ENCODE measurements at regions not wholly inside any gene's neighbourhood (a gene's known extent, or its start where the extent isn't known, plus 50 kb on each side); places are given as distances from the start of the nearest gene placed in this dataset.

GRCh38 chr16:80202831-80203413 lies 337.9 kb upstream of the DYNLRB2 start:
- Histone ChIP-seq H3K4me1 (replicated peaks; ENCODE audit: insufficient read depth) (no peaks in the 10 kb centered on the region), H3K4me3 (no peak overlapping the region), H4K20me1 (ENCODE audit: insufficient read depth) (no peaks in the 10 kb centered on the region), H3K27me3 (ENCODE audit: insufficient read depth, low read depth) (no peaks in the 10 kb centered on the region), H3K4me2 (no peak overlapping the region), H3F3A (ENCODE audit: insufficient read depth, low read depth) (no peaks in the 10 kb centered on the region), H3K36me3 (ENCODE audit: low read depth) (no peaks in the 10 kb centered on the region), H2AFZ (no peak overlapping the region), H3K9me3 (ENCODE audit: insufficient read depth, low read depth) (peaks cover 6% of the 10 kb centered on the region; the same call in 1 of the 2 replicates), H3K27ac (no peak overlapping the region), H3K79me2 (ENCODE audit: low read depth) (no peaks in the 10 kb centered on the region), H3K9me2 (ENCODE audit: insufficient read depth) (no peaks in the 10 kb centered on the region)
- TF ChIP-seq CTCF (conservative IDR thresholded peaks at IDR 0.05) = no peak
- no peak for TF ChIP-seq EZH2 (IDR thresholded peaks at IDR 0.05; ENCODE audit: low read depth)
- intact Hi-C loops (cut with micrococcal nuclease; ENCODE audit: unreplicated experiment) = no loop called here
- BruUV-seq (replicated peaks) = no TSS peak
- ChIA-PET CTCF (no interaction called here), POLR2A (ENCODE audit: unreplicated experiment) (no interaction called here)
- DNase-seq = no peak

GRCh38 chr16:80200079-80200478 lies 340.7 kb upstream of the DYNLRB2 start:
- BruUV-seq (replicated peaks) = no TSS peak
- ChIA-PET CTCF (no interaction called here), POLR2A (ENCODE audit: unreplicated experiment) (no interaction called here)
- Histone ChIP-seq H3K36me3 (ENCODE audit: low read depth) (no peaks in the 10 kb centered on the region), H3K9me3 (ENCODE audit: insufficient read depth, low read depth) (peaks cover 6% of the 10 kb centered on the region; the same call in 1 of the 2 replicates), H3K4me3 (no peak overlapping the region), H3K27ac (no peak overlapping the region), H2AFZ (no peak overlapping the region), H3K79me2 (ENCODE audit: low read depth) (no peaks in the 10 kb centered on the region), H3K9me2 (ENCODE audit: insufficient read depth) (no peaks in the 10 kb centered on the region), H3K4me1 (replicated peaks; ENCODE audit: insufficient read depth) (no peaks in the 10 kb centered on the region), H3K4me2 (no peak overlapping the region), H4K20me1 (ENCODE audit: insufficient read depth) (no peaks in the 10 kb centered on the region), H3K27me3 (ENCODE audit: insufficient read depth, low read depth) (no peaks in the 10 kb centered on the region), H3F3A (ENCODE audit: insufficient read depth, low read depth) (no peaks in the 10 kb centered on the region)
- TF ChIP-seq EZH2 (IDR thresholded peaks at IDR 0.05; ENCODE audit: low read depth) (no peak), CTCF (conservative IDR thresholded peaks at IDR 0.05) (no peak)
- intact Hi-C loops (cut with micrococcal nuclease; ENCODE audit: unreplicated experiment) = no loop called here
- DNase-seq = no peak

- H3K27ac ChIP-seq = no peak overlapping the region
- no peaks in the 10 kb centered on the region for H3K36me3 ChIP-seq (ENCODE audit: low read depth)
- CTCF ChIA-PET = interaction anchor here (0.6 kb wide), 1 partner anchor 172 kb away, joined by 3 read pairs; no protein-coding TSS in a partner anchor
- H2AFZ ChIP-seq = no peak overlapping the region
- H3K4me2 ChIP-seq = no peak overlapping the region
- H3K27me3 ChIP-seq (ENCODE audit: insufficient read depth, low read depth) = no peaks in the 10 kb centered on the region
- H3K9me2 ChIP-seq (ENCODE audit: insufficient read depth) = no peaks in the 10 kb centered on the region
- peaks cover 6% of the 10 kb centered on the region; the same call in 1 of the 2 replicates for H3K9me3 ChIP-seq (ENCODE audit: insufficient read depth, low read depth)
- TF ChIP-seq EZH2 (IDR thresholded peaks at IDR 0.05; ENCODE audit: low read depth) (no peak), CTCF (conservative IDR thresholded peaks at IDR 0.05) (no peak)
- H3K79me2 ChIP-seq (ENCODE audit: low read depth) = no peaks in the 10 kb centered on the region
- POLR2A ChIA-PET (ENCODE audit: unreplicated experiment) = no interaction called here
- intact Hi-C loops (cut with micrococcal nuclease; ENCODE audit: unreplicated experiment) = no loop called here
- BruUV-seq (replicated peaks) = no TSS peak
- H3K4me1 ChIP-seq (replicated peaks; ENCODE audit: insufficient read depth) = no peaks in the 10 kb centered on the region
- no peak for DNase-seq
- no peaks in the 10 kb centered on the region for H4K20me1 ChIP-seq (ENCODE audit: insufficient read depth)
- no peak overlapping the region for H3K4me3 ChIP-seq
- no peaks in the 10 kb centered on the region for H3F3A ChIP-seq (ENCODE audit: insufficient read depth, low read depth)
Observed at GRCh38 chr16:80199614-80200013, 341.2 kb upstream of the DYNLRB2 start.

Measured in PC-9 (cell line).